HG03108 (cell line): ENCODE measurements at regions not wholly inside any gene's neighbourhood (a gene's known extent, or its start where the extent isn't known, plus 50 kb on each side); places are given as distances from the start of the nearest gene placed in this dataset.

Experiments used
- ATAC-seq: cut with Tn5 transposase; IDR thresholded peaks from one replicate; pipeline ENCODE4 v1.9.1; 2021; ENCODE audit warnings: moderate library complexity; ENCODE audit not compliant: unreplicated experiment

DNA sequence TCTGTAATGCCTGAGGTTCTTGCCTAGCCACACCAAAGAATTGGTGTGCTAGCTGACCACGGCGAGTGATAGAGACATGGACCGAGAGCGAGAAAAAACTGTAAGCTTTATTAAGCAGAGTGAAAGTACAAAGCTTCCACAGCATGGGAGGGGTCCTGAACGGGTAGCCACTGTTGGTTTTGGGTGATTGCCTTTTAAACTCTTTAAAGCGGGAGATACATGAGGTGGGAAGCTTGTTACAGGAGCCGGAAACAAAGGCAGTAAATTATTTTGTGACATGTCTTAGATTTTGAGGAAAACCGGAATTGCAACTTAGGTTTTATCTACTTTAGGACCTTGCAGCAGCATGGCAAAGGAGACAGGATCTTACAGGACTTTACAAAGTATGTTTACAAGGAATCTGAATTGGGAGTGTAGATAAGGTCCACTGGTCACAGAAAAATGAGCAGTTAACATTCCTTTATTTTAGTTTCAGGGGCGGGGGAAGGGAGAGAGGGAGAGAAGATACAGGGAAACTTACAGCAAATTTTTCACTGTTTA is 252.7 kb upstream of the MBL2 start:
- ATAC-seq, result peak; percentile 46

DNA sequence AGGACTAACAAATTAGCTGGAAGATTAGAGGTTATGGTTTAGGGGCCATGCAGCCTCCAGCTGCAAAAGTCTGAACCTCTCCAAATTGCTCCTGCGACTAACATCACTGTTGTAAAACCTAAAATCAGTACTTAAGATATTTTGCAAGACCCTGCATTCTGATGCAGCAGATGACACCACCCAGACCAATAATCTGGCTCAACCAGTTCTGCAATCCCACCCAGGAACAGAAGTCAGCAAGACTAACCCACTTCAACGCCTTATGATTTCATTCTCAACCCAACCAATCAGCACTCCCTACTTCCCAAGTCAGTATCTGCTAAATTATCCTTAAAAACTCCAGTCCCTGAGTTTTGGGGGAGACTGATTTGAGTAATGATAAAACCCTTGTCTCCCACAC is 250.8 kb upstream of the MBL2 start:
- ATAC-seq, result no peak

DNA sequence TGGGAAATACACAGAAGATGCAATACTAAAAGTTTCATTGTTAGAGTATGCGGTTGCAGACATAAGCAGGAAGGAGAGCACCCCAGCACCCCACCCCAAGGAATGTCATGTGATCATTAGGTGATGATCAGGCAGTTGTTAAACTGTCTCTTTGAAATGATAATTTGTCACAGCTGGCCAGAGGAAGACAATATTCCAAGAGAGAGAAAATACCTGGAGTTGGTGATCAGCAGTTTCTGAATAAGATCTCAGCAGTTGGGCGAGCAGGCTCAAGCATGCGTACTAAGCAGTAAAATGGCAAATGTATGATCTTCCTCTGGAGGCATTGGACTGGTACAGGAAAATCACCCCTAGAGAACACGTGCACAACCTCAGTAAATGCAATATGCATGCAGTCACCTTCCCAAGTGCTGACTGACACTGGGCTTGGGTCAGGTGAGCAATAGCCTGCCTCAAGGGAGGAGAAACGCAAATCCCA is 250.1 kb upstream of the MBL2 start:
- ATAC-seq, result no peak

DNA sequence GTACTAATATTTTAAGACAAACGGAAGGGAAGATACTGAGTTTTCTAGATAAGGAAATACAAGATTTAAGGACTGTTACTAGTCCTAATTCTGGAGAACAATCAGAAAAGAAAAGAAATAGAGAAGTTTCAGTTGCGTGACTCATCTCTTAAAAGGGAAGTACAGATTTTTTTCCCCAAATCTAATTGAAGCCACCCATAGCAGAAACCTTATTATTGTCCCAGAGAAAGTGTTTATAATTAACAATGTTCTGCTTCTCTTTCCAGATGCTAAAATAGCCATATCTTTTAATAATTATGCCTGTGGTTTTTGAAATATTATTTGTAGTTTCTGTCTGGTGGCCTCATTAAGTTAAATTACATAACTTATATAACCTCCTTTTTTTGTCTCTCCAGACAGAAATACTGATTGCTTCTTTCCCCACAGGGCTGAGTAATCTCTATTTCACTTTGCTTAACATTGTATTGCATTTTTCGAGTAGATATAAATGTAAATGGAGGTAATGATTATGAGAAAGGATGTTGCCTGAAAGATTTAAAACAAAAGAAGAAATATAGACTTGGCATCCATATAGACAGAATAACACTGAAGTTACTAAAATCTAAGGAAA is 240.7 kb upstream of the MBL2 start:
- no peak for ATAC-seq

DNA sequence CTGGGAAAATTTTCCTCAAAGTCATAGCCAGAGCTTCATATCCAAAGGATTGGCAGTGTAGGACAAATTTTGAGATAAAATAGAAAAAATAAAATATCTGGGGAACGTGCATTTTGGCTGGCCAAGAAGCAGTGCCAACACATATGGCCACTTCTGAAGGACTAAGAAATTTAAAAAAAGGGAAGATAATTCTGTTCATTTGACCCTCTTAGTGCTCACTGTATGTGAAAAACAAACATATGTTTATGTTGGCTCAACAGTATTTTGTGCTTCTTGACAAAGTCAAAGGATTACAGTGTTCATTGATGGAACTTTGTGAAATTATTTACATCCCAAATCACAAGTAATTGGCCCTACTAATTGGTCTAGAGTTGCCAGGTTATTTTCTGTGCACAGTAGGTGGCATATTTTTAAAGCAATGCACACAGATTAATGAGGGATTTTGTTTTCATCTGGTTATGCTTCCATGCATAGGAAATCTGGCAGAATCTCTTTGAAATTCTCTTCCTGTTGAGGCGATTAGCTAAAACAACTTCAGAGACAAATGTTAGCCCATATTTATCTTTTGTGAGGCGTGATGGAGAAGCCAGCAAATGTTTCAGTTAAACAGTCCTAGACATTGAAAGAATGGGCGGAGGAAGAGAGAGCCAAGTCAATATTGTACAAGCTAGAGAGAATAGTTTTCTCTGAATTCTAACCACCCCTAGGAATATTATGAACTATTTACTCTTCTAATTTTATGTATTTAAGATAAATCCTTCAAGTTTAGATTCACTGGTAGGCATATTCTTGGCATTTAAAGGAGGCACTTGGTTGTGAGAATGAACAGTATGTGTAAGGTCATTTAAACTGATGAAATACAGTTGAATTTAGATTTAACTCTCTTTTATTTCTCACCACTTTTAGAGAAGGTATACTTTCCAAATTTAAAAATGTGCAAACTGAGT is 237.7 kb upstream of the MBL2 start:
- no peak for ATAC-seq

DNA sequence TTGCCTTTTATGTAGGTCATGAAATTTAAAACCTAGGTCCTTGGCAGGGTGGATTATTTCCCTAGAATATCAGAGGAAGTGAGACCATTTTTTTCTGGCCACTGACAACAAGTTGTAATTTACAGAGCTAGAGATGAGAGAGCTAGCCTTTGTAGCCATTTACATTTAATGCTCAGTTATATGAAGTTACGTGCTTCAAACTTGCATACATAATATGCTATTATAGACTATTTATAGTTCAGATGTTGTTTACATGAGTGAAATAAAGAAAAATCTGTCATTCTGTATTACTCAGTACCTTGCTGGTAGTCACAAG is 234.9 kb upstream of the MBL2 start:
- ATAC-seq, result no peak

DNA sequence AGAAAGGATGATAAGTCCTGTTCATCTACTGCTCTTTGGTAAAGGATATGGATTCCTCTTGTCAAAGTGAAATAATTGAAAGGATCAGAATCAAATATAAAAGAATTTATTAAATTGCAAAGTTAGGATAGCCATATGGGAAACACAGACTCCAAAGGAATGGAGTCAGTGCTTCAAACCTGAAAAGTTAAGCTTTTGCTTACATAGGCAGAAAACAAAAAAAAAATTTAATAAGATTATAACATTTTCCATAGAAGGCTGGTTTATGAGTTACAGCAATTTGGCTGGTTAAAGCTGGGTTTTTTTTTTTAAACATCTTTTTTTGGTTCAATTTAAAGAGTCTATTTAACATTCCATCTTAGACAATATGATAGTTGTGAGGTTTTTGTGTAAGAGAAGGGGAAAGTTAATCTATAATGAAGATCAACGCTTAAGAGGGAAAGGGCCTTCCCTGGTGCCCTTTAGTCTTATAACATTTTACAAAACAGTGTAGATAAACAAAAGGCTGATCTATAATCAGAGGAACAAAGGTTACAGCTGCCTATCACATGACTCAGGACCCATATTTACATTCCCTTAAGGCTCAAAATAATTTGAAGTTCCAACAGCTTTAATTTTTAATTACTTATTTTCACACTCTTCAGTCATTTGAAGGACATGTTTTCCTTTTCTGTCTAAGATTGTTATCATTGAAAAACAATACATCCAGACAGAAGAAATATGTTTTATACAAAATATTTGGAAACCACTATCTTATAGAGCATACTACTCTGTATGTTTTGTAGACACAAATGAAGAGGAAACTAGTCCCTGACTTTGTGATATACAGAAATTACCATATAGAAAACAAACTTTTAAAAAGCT is 234.3 kb upstream of the MBL2 start:
- ATAC-seq, result no peak

DNA sequence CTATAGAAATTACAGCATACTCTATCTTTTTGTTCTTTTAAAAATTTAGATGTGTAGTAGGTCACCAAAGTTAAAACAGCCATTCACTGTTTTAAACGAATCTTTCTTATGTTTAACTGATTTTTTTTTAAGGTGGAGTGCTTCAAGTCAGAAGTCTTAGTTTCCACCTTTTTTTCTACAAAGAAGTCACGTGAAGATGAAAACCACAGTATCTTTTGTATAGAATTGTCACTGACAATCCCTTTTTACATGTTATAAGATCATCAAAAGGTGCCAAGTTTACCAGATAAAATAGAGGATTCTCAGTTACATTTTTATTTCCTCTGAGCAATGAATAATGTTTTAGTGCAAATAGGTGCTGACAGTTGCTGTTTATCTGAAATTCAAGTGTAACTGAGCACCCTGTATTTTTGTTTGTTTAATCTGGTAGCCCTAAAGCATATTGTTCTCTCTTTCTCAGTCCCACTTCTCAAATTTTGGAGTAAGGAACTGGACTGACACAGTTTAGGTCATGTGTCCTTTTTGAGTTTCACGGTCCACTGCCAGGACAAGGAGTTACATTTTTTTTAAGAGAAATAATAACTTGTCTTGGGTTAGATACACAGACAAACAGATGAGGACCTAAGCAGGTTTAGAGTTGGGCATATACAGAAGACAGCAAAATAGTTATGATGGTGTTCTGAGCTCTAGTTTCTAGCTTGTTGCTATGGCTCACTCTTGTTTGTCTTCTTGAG is 233.2 kb upstream of the MBL2 start:
- no peak for ATAC-seq

DNA sequence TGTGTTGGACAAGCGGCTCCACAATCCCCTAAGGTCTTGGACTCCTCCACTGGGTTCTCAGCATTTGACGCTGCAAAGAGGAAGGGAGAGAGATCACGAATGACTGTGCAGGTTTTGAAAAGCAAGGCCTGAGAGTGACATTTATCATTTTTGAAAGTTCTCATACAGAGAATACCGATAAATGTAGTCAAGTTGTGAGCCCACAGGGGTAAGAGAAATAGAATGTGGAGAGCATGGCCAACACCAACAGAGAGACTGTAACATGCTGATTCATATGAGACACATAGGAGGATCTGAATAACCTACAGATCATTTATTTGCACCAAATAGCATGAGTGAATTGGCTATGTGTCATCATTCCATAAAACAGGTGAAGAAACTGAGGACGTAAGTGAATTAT is 230.5 kb upstream of the MBL2 start:
- no peak for ATAC-seq

DNA sequence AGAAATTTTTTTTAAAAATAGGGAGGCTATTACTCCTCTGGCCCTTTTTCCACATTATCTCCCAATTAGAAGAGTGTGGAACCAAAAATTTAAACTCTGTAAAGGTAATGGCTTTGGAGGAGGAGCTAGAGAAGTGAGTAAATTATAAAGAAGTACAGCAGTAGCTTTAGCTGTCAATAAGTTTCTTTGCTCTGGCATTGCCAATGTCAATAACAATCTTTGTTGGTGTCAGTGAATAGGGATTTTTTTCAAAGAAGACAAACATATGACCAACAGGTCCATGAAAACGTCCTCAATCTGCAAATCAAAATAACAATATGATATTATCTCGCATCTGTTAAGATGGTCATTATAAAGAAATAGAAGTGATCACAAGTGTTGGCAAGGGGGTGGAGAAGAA is 227.1 kb upstream of the MBL2 start:
- no peak for ATAC-seq

DNA sequence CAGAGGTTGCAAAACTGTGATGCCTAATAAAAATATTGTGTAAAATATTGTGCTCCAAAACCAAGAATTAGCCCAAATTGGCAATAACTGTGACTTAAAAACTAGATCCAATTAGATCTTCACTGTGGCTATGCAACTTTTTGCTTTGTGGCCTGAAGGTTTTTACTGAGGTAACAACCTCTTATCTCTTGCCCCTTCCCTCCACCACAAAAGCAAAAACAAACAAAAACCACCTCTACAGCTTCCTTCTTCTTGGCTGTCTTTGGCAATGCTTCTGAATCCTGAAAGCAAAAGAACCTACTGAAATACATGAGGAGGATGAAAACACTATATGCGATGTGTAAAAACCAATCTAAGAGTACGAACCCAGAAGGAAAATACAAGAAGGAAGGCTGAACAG is 226.7 kb upstream of the MBL2 start:
- ATAC-seq, result no peak

DNA sequence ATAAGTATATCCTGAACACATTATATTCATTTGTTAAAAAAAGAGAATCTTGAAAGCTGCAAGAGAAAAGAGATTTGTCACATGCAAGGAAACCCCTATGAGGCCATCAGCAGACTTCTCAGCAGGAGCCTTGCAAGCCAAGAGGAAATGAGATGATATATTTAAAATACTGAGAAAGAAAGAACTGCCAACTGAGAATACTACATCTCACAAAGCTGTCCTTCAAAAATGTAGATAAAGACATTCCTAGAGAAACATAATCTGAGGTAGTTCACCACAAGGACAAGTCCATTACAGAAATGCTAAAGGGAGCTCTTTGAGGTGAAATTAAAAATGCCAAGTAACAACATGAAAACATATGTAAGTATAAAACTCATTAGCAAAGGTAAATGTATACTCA is 224.4 kb upstream of the MBL2 start:
- no peak for ATAC-seq

DNA sequence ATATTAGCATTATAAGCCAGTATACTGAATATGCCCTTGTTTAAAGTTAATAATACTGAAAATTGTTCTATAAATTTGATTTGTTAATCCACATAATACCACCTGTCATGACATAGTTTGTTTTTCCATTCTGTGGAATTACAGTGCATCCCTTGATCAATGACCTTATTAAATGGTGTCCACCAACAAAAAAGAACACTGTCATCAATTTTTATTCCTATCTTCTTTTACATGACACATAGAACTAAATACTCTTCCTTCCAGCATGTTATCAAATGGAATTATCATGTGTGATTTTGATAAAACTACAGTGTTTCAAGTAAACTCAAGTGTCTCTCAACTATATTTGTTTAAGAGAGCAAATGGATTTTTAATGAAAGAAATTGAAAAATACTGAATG is 221.8 kb upstream of the MBL2 start:
- no peak for ATAC-seq

DNA sequence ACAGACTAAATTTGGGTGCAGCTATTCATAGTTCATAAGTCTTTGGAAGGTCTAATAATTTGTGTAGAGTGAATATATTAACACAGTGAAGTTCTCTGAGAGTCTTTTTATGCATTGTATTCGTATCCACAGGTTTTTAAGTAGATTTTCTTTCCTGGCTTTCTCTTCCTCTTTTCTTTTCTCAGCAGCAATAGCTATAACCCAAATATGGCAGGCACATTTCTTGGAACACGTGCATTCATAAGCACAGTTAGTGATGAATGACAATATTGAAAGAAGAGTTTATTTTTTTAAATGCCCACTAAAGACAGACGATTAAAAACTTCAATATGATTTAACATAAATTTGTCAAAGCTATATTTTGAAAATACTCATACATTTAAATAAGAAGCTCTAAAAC is 220.5 kb upstream of the MBL2 start:
- no peak for ATAC-seq

DNA sequence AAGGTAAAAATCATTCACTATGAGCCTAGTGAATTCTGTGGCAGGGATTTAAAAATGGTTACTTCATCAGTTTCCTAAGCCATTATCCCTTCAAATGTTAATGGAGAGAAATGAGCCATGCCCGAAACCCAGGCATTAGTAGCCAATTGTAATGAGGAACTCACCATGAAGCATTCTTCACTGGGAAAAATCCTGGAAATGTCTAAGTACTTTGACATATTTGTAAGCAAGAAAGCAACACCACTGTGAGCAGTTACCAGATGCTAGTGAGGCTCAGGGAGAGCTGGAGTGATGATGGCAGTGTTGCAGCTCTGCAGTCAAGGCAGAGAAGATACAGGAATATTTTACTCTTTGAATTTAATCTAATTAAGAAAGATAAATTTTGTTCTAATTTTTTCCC is 220.0 kb upstream of the MBL2 start:
- no peak for ATAC-seq

DNA sequence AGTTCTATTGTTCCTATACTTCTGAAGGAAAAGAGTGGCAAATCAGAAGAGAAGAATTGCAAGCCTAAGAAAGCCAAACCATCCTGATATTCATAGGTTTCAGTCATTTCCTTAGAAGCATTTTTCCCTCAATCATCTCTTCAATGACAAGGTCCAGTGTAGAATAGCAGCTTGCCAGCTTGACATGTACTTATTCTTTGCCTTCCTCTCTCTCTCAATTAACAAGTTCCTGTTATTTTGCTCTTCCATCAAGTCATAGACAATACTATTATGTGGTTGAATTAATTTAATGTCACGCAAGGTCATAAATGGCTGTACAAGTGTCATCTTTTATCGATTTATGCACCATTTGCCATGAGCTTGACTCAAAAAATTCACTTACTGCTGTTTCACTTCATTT is 216.3 kb upstream of the MBL2 start:
- ATAC-seq, result no peak

DNA sequence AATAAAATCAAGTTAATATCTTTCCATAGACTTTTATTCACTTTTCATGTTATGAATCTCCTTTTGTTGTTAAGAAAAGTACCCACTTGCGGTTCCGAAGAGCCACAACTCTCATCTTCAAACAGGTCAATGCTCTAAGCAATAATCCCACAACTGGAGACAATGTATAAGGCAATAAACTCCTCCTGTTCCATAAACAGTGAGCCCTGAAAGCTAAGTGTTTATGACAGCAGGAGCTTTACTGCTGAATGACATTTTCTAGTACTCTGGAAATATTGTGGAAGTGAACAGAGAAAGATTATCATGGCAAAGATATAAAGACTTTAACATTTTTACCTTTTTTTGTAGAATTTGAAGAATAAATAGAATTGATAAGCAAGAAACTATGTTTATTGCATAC is 213.5 kb upstream of the MBL2 start:
- ATAC-seq, result no peak

DNA sequence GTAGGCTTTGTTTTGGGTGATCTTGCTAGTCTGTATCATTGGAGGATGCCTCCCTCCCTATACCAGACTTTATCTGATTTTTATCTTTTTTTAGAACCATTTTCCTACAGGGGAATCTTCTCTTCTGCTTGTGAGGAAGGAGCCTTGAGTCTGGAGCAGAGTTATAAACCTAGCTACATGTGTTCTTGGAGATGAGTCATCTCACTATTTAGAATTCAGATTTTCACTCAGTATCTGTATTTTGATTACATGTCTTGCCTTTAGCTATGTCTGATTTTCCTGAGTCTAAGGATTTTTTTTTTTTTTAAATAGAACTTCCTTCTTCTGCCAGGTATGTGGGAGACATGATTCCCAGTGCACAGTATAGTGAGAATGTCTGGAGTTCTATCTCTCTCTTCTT is 211.6 kb upstream of the MBL2 start:
- ATAC-seq, result no peak

DNA sequence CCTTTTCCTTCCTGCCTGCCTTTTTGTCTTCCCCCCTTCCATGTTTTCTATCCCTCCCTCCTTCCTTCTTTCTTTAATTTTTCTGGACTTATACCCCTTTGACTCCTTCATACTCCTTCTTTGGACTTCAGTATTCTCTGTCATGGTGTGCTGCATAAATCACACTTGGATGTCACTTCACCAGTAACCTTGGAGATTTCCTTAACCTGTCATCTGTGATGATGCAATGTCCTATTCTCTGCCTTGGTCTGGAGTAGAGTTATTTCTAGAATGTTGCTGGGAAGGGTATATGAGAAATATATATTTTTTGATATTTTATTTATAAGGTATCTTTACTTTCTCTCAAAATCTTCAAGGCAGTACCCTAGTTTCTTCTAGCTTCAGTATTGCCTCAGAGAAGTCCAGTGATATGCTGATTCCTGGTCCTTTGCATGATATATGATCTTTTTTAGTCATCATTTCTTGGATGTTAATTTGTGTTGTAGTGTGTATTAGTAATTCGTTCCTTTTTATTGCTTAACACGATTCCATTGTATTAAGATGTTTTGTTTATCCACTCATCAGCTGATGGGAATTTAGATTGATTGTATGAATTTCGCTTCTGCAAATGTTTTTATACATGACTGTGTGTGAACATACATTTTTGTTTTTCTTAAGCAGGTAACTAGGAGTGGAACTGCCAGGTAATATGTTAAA is 206.9 kb upstream of the MBL2 start:
- ATAC-seq, result no peak

DNA sequence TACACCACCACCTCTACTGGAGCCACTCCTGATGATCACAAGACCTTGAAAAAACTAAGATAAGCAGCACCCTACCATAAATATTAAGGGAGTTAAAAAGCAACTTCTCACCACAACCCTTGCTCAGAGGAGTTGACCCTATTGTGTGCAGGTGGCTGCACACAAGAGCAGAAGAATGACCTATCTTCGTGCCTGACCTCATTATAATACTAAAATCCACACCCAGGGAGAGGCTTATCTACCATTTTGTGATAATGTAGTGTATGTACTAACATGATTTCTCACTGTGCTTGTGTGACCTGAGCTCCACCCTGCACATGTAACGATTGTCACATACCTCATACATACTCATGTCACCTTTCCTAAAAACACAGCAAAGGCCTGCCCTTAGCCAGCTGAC is 205.0 kb upstream of the MBL2 start:
- ATAC-seq, result no peak
